GM10266 (cell line): ENCODE measurements at regions not wholly inside any gene's neighbourhood (a gene's known extent, or its start where the extent isn't known, plus 50 kb on each side); places are given as distances from the start of the nearest gene placed in this dataset.

ENCODE experiments used
- DNase-seq: peaks from one replicate; pipeline ENCODE4 v3.0.0; 2012; ENCODE audit errors: extremely low spot score
- TF ChIP-seq, protein P1 (sequence below): IDR thresholded peaks from 2 replicates; pipeline ENCODE4 v1.5.1; 2012; ENCODE audit warnings: mild to moderate bottlenecking, low read depth; ENCODE audit not compliant: control insufficient read depth, insufficient read depth; ENCODE audit errors: missing control alignments

DNA sequence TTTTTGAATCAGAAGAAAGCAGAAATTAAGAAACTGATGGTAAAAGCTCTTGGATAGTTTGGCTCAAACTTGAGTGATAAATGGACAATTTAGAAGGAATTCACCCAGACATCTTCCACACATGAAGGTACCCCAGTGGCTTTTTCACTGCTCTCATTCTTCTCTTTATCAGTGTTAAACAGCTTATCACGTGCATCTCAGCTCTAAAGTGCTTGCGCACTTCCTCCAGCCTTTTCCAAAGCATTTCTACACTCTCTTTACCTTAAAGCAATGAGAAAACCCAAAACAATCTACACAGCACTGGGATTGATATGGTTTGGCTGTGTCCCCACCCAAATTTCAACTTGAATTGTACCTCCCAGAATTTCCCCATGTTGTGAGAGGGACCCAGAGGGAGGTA, 509.1 kb upstream of the FAT1 start:
- no peak for DNase-seq
- TF ChIP-seq, protein P1, sequence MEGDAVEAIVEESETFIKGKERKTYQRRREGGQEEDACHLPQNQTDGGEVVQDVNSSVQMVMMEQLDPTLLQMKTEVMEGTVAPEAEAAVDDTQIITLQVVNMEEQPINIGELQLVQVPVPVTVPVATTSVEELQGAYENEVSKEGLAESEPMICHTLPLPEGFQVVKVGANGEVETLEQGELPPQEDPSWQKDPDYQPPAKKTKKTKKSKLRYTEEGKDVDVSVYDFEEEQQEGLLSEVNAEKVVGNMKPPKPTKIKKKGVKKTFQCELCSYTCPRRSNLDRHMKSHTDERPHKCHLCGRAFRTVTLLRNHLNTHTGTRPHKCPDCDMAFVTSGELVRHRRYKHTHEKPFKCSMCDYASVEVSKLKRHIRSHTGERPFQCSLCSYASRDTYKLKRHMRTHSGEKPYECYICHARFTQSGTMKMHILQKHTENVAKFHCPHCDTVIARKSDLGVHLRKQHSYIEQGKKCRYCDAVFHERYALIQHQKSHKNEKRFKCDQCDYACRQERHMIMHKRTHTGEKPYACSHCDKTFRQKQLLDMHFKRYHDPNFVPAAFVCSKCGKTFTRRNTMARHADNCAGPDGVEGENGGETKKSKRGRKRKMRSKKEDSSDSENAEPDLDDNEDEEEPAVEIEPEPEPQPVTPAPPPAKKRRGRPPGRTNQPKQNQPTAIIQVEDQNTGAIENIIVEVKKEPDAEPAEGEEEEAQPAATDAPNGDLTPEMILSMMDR: no peak

DNA sequence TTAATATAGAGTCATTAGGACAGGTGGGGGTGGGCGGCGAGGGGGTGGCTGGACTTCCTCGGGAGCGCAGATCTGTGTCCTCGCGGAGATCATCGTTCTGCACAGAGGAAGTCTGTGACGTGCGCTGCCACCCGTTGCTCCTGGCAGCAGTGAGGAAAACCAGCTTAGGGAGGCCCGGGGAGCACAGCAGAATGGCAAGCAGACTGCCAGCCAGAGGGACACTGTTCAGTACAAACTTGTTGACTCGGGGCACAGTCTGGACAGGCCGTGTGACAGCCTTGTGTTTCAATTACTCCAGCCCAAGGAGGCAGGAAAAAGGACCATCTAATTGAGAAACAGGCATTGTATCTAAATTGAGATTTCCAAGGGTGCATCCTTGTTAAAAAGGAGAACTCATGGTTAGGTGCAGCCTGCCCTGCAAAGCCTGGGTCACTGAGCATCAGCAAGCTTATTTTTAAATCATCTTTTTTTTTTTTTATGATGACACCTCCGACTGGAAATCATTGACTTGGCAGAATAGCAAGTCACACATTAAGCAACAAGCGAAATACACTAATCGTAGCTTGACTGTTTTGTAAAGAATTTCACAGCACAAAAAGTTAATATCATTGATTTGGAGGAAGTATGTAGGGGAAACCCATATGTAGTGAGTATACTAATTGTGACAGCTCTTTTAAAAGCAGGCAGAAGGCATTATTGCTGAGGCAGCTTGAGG, 512.0 kb upstream of the FAT1 start:
- DNase-seq: no peak
- TF ChIP-seq, protein P1: no peak

DNA sequence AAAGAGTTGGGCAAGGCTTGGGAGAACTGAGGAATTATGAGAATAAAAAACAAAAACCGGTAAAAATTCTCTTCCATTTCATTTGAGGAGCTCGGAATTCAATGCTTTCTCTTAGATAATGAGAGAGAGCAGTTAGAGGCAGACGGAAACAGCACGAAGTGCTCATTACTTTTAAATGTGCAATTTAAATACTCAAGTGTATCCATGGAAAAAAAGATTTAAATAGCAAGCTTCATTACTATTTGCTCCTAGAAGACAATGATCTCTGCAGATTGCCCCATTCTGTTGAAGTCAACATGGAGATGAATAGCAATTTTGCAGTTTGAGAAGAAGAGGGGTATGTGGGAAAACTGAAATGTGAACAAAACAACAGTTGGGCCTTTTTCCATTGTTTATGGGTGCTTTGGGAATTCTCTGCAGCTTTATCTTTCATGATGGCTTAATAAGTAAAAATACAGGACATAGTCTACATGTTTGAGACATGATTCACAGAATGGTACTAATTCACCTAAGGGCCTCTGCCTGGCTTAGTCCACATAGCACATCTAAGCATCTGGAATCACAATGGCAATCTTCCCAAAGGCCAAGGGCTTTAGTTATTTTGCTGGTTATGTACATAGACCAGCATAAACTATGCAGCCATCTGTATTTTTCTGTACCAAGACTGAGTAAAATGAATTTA, 512.7 kb upstream of the FAT1 start:
- TF ChIP-seq, protein P1: no peak
- DNase-seq: no peak

DNA sequence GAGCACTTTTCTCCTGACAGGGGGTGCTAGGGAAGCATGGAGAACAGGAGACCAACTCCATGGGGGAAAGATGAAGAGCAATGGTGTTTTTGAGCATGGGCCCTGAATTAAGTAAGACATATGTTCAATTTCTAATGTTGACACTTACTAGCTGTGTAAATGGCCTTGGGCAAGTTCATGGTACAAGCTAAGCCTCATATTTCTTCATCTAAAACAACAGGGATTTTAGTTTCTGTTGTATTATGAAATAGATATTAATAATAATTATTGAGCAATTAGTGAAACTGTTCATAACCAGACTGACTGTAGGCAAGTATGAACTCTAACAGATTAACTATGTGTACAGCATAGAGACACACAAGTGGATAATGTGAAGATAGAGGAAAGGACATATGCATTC, 515.0 kb upstream of the FAT1 start:
- TF ChIP-seq, protein P1: no peak
- no peak for DNase-seq

DNA sequence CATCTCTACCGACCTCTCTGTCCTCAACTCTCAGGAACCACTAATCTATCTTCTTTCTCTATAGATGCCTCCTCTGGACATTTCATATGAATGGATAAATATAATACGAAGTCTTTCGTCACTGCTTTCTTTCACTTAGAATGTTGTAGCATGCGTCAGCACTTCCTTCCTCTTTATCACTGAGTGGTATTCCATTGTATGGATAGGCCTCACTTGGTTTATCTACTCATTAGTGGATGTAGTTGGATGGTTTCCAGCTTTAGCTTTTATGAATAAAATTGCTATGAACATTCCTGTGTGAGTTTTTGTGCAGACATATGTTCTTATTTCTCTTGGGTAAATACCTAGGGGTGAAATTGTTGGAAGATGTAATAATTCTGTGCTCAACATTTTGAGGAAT, 528.2 kb upstream of the FAT1 start:
- TF ChIP-seq, protein P1: no peak

DNA sequence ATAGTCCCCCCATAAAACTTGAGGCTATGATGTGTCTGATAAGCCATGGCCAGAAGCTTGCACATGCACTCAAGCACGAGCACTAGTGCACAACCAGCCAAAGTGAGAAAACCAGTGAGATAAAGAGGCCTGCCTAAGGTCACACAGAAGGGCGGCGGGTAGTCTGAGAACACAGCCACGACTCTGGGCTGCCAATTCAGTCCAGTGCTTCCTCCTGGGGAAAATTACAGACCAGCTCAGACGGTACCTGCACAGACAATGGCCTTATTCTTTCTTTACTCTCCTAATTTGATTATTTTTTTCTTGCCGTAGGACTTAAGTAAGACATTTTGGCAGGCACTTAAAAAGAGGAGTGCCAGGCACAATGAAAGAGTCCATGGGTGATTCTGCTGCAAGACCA, 533.2 kb upstream of the FAT1 start:
- no peak for DNase-seq
- TF ChIP-seq, protein P1: no peak

More for the DNA sequence above, 528.2 kb upstream of the FAT1 start:
- no peak for DNase-seq
